ENCODE measurements at regions not wholly inside any gene's neighbourhood (a gene's known extent, or its start where the extent isn't known, plus 50 kb on each side); places are given as distances from the start of the nearest gene placed in this dataset.

DNA sequence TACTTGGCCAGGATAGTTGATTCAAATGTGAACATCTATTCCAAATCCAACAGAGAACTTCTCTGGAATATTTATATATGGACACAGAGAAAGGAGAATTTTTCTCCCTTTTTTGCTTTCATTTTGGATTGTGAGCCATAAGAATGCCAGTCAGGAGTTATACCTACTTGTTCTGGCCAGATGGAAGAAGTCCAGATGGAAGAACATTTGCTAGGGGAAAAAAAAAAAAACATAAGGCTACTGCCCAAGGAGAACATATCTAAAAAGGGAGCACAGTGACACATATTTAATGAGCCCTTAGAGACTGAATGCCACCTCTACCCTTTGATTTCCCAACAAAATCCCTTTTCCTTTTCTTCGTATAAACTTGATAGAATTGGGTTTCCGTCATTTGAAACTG is 61.7 kb upstream of the PPP2R2B start:
- DNase-seq, result no peak

DNA sequence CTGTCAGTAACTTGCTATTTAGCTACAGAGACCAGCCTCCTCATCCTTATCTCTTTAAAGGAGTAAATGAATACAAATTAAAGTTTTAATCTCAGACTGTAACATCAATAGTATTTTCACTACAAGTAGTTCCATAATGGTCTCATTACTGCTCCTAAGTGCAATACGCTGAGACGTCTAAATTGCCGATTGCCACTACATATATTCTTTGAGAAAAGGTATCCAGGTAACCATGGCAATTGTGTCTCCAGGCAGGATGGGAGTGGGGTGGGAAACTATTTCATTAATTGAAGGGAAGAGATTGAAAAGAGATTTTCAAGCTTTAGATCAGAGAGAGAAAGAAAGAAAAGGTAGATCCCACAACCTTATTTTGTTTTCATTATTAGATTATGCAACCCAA is 65.5 kb upstream of the PPP2R2B start:
- no peak for DNase-seq

DNA sequence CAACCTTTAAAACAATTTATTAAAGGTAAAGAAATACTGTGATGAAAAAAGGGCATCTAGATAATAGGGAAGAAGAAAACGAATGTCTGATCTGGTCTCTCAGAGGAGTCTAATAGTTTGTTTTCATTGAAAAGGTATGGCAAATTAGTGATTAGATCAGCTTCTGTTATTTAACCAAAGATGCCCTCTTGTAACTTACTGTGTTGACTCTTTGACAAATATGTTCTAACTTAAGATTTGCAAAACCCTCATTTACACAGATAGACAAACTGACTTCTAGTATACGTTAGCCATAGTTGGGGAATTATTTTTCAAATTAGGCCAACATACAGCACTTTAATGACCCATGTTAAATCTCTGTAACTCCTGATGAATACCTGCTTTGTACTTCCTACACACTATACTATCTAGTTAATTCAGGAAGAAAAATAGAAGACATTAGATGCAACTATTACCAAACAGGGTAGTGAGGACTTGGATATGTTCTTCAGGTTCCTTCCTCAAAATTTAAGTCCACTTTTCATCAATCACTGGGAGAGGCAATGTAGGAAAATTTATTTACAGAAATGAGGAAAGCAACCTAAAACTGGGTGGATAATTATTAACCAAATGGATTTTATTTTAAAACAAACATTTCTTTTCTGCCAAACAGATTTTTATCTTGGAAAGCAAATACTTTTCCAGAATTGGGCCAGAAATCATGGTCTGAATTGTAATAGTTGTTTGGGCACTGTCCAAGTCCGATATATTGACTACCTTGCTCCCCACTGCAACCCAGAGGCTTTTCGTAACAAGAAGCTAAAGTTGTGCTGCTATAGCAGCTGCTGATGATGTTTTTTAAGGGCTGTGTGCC is 66.4 kb upstream of the PPP2R2B start:
- DNase-seq, result no peak

DNA sequence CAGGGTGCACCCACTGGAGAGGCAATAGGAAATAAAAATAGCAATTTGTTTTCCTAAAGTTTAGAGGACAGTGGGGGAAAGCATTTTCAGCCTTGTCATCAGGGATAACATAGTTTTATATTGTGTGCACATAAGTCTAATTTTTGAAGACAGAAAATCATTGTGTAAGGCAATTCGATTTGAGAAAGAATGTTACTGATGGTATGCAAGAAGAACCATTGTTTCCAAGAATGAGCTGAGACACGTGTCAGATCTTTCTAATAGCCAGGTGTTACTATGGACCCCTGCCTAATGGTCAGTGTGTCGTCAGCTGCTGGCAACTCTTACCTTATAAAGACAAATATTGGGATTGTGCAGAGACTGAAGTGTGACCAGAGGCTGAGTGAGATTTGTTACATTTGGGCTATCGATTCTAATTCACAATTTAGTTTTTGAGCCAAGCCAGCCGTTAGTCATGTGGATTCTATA is 67.1 kb upstream of the PPP2R2B start:
- no peak for DNase-seq

DNA sequence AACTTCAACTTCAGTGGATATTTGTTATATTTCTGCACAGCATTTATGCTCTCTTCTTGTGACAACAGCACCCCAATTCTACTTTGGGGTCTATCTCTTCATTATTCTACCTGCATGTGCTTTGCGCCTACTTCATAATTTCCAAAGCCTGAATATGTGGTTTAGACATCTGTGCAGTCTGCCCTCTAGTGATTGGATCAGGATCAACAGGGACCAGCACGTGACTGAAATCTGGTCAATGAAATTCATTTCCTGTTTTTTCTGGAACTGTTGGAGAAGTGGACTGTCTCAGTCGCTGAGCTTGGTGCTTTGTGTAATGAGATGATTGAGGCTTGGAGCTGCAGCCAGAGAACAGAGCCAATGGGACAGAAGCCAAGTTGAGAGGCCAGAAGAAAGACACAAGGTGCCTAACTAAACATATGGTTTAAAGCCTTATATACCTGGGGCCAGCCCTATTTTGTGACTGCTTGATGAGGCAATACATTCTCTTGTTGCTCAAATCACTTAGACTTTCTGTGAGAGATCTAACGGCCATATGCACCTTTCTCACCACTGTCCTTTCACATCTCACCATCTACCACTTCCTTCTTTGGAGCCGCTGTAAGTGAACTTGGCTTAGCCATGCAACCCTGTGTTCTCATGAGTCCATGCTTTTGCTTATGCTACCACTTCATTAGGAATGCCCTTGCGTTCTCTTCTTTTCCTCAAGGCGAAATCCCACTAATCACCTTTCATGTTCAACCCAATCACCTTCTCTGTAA is 68.8 kb upstream of the PPP2R2B start:
- DNase-seq, result peak; percentile 40 to 49

DNA sequence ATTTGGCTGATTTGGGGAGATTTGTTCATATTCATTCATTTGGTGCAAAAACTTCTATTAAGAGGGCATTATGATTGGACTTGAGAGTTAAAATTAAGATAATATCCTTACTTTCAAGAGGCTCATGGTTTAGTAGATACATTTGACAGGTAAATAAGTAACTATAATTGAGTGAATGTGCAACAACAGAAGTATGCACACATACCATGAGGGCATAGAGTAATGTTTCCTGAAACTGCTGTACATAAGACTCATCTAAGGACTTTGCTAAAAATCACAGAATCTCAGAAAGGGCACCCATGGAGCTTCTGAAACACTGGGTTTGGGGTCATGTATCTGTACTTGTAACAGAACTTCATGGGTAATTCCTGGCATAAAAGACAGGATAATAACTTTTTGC is 70.1 kb upstream of the PPP2R2B start:
- no peak for DNase-seq

DNA sequence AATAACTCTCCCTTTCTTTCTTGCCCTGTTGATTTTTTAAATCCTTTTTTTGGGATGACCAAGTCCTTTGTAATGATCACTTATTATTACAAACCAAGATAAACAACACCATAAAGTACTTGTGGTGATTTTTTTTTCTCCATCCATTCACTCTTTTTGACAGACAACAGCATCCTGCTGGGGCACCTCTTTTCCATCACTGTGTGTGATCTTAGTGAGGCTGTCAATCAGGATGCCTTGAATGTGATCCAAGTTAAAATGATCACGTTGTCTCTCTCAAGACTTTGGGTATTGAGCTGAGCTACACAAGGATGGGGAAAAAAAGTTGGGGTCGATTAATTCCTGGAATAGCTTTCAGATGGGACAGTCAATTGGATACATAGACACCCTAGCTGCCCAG is 73.6 kb upstream of the PPP2R2B start:
- no peak for DNase-seq

DNA sequence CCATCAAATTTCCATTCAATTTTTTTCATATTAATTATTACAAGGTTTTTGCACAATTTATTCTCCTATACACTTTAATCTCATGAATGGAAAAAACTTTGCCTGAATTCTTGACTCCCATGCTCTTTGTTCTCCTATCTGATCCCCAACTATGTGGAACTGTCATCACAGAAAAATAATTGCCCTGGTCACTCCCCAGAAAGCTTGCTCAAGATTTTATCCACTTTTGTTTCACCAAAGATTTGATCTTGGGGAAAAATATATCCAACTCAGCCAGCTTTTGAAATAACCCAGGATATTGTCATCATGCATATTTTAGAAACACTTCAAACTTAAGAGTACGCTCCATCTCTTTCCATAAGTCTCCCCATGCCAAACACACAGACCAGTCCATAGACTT is 77.7 kb upstream of the PPP2R2B start:
- DNase-seq, result no peak

DNA sequence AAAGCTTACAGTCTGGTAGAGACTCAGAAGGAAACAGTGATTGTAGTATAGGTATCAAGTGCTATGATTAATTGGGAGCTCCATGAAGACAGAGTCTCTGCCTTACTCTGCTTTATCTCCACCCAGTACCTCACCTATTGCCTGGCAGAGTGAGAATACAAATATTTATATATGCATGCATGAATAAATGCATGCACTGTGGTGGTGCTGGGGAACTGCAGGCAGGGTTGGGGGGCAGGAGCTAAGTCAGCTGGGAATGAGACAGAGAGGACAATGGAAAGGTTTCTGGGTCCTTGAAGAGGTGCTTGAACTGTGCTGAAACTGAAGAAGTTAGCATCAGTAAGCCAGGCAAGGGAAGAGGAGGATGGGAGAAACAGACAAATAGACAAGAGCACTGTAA is 80.8 kb upstream of the PPP2R2B start:
- DNase-seq, result no peak

DNA sequence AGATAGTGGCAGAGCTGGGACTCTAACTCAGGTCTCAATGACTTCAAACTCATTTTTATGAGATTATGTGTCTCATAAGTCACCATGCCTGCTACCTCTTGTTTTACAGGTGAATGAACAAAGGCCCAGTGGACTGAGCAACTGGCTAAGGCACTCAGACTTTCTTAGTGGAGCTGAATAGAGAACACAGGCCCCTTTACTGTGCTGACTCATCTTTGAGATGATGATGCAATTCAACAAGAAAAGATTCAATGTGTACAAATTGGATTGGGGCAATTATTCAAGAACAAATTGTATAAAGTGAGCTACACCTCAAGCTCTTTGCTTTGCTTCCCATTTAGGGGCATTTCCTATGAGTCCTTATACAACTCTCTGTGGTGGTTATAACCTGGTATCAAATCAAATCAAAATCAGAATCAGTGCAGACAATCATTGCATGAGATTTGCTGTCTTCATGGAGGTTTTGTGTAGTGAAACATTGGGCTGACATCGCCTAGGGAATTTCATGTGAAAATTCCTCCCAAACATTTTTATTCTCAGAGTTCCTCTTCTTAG is 84.3 kb upstream of the PPP2R2B start:
- DNase-seq, result no peak

DNA sequence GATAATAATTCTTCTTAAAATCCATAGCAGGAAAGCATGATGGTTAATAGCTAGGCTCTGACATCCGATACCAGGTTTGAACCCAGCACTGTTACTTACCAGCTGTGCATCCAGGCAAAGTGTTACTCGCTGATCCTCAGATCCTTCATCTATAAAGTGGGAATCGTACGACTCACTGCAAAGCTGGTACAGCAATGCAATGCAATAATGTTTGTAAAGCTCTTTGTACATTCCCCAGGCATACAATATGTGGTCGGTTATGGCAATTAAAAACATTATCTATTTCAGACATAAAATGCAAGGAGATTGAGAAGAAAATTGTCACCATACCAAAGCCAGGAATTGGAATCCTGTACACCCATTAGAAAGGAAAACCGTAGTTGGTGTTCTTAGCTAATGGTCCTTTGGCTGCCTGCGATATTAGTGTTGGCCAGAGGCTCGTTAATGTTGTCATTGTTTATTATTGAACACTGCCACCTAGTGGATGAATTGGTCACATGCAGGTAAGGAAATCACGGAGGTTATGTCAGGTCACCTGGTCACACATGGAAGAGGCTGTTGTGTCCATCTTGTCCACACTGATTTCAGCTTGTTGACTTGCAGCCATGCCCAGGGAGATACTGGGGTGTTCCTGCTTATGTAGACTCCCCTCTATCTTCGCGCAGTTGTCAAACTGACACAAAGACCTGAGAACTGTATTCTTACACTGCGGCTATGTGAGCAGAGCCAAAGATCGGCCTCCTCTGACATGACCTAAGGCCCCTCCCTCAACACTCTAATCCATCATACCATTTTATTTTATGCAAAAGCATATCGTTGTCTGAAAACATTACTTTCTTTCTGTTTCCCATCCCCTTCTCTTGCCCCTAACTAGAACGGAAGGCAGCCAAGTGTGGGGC is 87.5 kb upstream of the PPP2R2B start:
- peak; percentile 81 to 85 for DNase-seq

DNA sequence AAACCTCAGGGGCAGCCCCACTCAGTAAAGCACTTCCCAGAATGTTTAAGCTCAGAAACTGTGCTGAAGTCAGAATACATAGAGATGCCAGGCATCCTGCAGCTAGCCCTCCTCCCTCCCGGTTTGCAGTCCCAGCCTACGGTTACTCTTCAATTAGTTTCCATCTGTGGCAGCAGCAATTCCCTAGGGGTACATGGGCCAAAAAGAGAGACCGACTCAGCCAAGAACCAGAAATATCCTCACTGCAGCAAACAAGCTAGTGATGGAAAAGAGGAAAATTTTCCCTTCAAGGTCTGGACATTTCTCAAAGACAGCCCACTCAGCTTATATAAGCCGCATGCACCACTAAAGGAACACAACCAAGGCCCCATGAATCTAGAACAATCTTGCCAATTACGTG is 89.1 kb upstream of the PPP2R2B start:
- no peak for DNase-seq

DNA sequence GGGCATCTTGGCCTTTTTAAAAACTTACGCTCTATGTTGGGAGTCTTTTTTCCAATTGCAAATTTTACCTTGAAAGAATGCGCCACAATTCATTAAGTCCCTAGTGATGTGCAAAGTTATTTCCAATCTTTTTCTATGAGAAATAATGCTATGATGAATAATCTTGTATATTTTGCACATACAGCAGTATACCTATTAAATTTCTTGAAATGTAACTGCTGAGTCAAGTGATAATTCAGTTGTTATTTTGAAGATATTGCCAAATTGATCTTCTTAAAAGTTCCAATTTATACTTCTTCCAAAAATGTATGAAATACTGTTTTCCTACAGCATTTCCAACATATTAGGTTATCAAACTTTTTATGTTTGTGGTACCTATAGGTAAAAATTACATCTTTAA is 92.8 kb upstream of the PPP2R2B start:
- DNase-seq, result no peak

DNA sequence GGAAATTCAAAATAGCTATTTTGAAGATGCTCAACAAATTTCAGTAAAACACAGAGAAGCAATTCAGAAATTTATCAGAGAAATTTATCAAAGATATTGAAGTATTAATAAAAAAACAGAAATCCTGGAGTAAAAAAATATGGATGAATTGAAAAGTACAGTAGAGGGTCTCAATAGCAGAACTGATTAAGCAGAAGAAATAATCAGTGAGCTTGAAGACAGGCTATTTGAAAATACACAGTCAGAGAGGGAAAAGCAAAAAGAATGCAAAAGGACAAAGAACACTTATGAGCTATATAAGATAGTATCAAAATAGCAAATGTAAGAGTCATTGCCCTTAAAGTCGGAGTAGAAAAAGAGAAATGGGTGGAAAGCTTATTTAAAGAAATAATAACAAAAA is 107.9 kb upstream of the PPP2R2B start:
- no peak for DNase-seq

DNA sequence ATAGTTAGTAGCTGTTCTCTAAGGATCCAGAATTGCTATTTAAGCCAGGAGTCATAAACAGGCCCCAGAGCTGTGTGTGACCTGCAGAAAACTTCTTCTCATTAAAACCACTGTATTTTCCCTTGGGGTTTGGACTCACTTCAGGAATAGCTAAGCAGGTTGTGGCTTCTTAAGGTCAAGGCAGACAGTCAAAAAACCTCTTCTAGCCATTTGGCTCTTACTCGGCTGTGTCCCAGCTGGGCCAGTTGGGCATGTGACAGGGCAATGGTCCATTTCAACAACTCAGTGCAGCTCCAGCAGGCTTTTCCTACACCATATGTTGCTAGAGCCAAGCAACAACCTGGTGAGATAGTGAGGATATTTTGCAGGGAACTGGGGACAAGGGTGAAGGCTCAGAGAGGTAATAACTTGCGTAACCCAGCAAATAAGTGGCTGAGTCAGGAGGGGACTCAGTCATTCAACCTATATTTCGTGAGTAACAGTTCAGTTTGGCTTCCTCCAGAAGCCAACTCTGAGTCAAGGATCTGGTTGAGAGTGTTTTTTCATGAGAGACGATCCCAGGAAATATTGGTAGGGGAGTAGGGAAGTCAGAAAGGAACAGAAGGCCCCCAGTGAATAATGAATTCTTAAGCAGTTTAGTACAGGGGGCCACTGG is 115.4 kb upstream of the PPP2R2B start:
- no peak for DNase-seq

DNA sequence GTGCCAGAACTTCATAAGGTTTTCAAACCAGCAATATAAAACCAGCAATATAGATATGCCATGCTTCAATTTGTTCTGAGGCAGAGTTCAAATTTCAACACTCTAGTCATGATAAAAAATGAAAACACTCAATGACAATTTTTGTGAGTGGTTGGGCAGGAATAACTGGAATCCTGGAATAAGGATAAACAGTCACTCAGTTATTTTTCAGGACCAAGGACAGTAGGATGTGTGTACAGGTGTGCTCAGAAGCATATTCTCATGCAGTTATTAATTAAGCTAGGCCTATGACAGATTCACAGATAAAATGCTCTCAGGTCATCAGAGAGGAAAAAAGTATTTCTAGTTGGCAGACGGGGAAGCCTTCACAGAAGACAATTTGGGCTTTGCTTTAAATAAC is 117.3 kb upstream of the PPP2R2B start:
- no peak for DNase-seq

DNA sequence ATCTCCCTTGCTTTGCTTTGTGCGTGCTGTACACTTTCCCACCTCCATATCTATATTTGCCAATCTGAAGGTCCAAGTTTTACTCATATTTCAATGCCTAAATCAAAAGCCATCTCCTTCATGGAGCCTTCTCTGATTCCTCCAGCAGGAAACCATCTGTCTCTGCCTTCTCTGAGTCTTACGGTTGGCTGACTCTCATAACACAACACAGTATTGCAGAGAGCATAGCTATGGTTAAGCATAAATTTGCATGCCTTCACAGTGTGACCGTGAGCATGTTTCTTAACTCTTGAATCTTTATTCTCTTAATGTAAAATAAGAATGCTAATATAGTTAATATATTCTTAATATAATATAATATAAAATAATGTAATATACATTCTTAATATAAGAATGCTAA is 136.8 kb upstream of the PPP2R2B start:
- DNase-seq, result no peak

DNA sequence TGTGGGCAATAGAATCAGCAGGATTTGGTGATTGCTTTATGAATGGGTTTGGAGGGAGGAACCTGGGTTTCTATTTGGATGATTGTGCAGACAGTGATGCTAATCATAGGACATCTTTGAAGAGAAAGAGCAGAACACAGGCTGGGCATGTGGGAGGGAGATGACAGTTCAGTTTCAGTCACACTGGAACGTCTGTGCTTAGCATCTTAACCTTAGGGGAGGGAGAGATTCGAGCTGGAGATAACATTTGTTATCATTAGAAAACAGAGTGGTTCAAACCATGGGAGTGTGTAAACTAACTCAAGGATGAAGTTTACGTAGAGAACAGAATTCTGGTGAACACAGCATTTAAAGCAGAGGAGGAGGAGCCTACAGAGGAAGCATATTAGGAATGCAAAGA is 138.6 kb upstream of the PPP2R2B start:
- no peak for DNase-seq

DNA sequence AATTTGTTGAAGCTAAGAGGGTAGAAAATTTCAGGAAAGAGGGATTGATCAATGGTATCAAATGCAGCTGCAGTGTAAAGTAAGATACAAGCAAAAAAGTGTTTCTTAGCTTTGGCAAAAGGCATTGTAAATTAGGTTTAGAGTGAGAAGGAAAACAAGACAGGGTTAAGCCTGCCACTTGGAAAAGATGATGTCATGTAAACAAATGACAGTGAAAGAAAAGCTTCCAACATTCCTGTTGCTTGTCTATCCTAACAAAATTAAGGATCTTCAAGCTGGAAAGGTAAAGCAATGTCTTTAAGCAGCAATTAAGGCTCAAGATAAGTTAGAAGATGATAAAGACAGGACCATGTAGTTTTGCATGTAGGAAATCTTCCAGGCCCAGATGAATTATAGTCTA is 139.1 kb upstream of the PPP2R2B start:
- DNase-seq, result no peak

DNA sequence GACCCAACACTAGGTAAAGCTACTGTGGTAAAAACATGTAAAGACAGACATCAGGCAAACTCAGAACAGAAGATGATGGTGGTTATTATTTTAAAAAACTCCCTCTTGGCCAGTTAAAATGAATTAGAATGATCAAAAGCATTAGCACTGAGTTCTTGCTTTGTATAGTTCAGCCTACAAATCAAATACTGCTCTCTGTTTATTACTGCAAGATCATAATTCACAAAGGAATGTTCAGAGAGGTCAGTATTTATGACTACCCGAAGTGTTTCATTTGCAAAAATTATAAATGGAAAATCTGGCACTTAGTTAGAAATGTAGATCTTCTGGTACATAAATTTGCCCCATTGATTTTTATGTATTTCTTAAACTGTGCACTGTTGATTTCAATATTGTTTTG is 140.3 kb upstream of the PPP2R2B start:
- no peak for DNase-seq

DNA sequence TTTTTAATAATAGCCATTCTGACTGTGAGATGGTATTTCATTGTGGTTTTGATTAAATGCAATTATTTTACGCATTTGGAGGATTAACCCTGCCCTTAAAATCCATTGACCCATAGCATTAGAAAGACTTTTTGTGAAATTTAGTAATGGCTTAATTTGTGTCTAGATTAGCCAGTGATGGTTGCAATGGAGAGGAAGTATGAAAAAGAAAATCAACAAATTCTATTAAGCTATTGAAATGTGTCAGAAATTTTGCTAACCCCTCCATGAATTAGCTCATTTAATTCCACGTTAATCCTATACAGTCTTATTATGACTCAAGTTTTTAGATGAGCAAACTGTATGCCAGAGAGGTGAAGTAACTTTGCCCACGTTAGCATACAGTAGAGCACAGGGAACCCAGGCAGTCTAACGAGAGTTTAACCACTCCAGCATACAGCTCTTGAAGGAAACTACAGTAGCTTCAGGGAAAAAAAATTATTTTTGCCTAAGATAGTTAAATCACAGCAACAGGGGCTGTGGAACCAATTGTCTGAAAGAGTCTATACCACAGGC is 158.2 kb upstream of the PPP2R2B start:
- no peak for DNase-seq
